CD4-positive, alpha-beta T cell treated with Interferon gamma for 1 hour (primary cell): ENCODE measurements at regions not wholly inside any gene's neighbourhood (a gene's known extent, or its start where the extent isn't known, plus 50 kb on each side); places are given as distances from the start of the nearest gene placed in this dataset.
A peak's percentile ranks its signal among the peaks of the same experiment; 100 is the strongest.

Experiments
- DNase-seq: peaks from one replicate; pipeline ENCODE4 v3.0.0-alpha.2; 2020

- no peak for DNase-seq
These were observed 738.1 kb upstream of the PRKX start for GRCh38 chrX:4451591-4451990.

- no peak for DNase-seq
These were observed 736.7 kb upstream of the PRKX start for GRCh38 chrX:4450177-4450576.

GRCh38 chrX:4435905-4436304 is 722.5 kb upstream of the PRKX start:
- DNase-seq = no peak

- DNase-seq = no peak
These were observed 684.0 kb upstream of the PRKX start for GRCh38 chrX:4397471-4397870.

DNA sequence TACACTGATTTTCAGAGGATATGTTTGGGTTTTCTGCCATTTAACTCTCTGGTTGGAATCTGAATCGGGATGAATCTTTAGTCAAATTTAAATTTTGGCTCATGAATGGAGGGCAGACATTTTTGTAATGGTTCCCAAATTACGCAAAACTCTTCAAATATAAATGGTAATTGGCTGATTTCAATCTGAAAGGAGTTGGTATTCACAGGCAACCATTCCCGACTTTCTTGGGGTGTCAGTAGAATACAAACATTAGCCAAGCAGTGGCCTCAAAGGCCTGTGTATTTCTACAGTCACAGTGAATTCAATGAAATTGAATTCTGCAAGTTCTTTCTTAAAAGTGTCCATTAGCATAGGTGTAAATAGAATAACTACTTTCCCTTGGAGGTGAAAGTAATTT is 668.8 kb upstream of the PRKX start:
- DNase-seq = no peak

GRCh38 chrX:4380710-4381109 is 667.3 kb upstream of the PRKX start:
- DNase-seq = no peak

DNA sequence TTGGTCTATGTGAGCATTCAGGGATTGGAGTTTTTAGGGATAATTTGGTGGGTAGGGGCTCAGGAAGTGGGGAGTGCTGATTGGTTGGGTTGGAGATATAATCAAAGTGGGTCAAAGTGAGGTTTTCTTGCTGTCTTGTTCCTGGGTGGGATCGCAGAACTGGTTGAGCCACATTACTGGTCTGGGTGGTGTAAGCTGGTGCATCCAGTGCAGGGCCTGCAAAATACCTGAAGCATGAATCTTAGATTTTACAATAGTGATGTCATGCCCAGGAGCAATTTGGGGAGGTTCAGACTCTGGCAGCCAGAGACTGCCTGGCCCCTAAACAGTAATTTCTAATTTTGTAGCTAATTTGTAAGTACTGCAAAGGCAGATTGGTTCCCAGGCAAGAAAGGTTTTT is 665.6 kb upstream of the PRKX start:
- DNase-seq = no peak

DNA sequence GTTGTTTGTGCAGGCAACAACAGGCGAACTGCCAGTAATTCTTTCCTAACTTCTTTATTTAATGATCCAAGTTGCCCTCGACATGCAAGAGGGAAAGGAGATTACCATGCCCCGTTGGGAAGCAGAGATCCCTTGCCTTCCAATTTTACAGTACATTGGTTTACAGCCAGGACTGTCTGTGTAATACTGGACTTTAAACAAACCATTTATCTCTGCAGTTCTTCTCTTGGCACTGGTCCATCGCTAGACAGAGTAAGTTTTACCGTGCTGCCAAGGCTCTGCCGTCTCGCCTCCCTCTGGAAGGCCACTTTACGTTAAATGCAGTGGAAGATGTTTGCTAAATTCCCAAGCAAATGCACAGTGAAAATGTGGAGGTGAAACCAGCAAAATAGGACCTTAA is 660.3 kb upstream of the PRKX start:
- DNase-seq = no peak

- DNase-seq = no peak
These were observed 645.1 kb upstream of the PRKX start for GRCh38 chrX:4358577-4358976.

GRCh38 chrX:4322916-4323315 is 609.5 kb upstream of the PRKX start:
- no peak for DNase-seq

DNA sequence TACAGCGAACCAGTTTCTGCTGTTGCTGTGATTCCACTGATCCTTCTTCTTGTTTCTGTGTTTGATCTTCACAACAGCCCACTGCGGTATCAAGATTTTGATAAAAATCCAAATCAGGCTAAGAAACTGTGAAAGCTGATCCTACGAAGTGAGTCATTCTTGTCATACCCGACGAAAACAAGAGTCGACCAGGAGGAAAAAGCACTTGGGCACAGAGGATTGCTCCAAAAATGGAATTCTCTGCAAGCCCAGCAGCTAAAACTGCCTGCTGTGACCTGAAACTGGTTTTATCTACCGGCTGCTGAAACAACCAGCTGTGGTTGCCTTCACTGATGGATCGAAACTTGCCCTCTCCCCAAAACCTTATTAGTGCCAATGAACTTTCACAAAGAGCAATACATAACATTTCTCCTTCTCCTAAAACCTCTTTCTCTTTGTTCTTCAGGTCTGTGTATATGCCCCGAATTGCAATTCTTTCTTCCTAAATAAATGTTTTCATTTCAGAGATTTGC is 607.0 kb upstream of the PRKX start:
- DNase-seq = no peak

DNA sequence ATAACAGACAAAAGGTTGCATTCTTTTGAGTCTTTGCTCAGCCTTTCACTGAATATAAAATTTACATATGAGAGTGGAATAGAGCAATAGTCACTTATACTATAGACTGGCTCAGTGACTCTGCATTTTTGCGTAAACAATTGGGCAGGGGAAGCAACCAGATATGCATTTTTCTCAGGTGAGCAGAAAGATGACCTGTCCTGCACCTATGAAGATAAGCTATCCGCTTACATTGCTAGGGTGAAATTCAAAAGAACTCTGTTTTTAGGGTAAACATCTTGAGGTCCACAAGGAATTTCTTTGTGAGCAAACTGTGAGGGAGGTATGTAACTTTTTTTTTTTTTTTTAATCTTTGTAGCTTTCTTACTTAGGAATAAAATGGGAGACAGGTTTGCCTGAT is 602.4 kb upstream of the PRKX start:
- no peak for DNase-seq

DNA sequence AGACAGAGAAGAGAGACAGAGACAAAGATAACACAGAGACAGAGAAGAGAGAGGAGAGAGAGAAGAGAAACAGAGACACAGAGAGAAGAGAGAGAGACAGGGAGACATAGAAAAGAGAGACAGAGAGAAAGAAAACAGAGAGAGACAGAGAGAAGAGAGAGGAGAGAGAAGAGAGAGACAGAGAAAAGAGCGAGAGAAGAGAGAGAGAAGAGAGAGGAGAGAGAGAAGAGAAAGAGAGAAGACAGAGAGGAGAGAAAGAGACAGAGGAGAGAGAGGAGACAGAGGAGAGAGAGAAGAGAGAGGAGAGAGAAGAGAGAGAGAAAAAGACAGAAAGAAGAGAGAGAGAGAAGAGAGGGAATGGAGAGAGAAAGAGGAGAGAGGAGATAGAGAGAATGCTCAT is 601.1 kb upstream of the PRKX start:
- DNase-seq = no peak

DNA sequence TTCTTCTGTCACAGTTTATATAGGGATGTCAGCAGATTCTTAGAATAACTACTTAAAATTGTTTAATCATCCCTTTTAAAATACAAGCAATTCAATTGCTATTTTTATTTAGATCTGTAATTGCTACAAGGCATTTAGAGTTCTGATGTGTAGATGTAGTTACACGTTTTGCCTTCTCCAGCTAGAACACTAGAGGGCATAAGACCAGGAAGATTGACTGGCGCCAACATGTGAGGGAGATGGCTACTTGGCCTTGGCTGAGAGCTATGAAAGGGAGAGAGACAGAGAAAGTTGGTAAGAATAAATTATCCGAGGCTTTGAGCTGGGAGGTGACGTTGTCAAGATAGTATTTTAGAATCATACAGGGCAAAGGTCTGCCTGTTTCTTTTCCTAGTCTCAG is 563.7 kb upstream of the PRKX start:
- DNase-seq = no peak

GRCh38 chrX:4268676-4269075 is 555.2 kb upstream of the PRKX start:
- no peak for DNase-seq

GRCh38 chrX:4265036-4265435 is 551.6 kb upstream of the PRKX start:
- DNase-seq = no peak

DNA sequence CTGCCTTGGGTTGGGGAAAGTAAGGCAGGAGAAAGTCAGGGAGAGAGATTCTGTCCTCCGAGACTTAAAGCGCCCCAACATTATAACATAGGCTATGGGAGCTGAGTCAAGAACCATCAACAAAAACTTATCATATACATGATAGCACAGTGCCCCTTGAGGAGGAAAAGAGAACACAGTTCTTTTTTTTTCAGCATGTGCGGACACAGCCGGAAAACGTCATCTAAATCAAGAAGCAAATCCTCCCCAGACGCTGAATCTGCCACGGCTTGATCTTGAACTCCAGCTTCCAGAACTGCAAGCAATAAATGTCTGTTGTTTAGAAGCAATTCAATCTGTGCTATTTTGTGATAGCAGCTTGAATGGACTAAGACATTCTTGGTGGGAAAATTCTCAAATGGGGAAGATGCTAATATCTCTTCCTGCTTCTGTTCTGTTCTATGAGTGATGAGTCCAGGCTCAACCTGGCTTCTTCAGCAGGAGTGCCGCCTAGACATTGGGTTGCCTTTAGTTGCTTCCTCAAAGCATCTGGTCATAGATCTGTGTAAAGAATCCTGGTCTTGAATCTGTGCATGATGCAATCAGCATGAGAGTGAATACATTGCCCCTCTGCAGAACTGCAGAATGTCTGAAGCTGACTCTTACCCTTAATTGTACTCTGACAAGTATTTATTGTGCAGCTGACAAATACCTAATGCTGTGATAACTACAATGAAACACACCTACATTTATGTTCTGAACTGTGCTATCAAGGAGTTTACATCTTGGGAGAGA is 549.8 kb upstream of the PRKX start:
- no peak for DNase-seq

- no peak for DNase-seq
These were observed 539.6 kb upstream of the PRKX start for GRCh38 chrX:4253092-4253491.

DNA sequence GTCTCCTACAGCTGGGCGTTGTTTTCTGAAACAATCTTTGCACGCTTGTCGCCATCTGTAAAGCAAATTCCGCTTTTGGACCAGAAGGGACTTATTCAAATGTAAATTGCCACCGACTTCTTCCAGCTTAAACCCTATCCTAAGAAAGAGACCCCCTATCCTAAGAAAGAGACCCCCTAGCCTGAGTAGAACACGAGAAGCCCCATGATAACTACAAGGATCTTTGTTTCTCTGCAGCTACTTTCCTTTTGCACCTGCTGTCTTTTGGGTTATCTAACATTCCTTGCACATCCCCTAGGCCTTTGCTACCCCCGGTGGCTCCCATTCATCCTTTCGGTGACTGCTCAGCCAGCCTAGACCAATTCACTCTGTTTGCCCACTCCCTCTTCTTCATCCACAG is 536.0 kb upstream of the PRKX start:
- DNase-seq = no peak

GRCh38 chrX:4243759-4244158 is 530.3 kb upstream of the PRKX start:
- no peak for DNase-seq

DNA sequence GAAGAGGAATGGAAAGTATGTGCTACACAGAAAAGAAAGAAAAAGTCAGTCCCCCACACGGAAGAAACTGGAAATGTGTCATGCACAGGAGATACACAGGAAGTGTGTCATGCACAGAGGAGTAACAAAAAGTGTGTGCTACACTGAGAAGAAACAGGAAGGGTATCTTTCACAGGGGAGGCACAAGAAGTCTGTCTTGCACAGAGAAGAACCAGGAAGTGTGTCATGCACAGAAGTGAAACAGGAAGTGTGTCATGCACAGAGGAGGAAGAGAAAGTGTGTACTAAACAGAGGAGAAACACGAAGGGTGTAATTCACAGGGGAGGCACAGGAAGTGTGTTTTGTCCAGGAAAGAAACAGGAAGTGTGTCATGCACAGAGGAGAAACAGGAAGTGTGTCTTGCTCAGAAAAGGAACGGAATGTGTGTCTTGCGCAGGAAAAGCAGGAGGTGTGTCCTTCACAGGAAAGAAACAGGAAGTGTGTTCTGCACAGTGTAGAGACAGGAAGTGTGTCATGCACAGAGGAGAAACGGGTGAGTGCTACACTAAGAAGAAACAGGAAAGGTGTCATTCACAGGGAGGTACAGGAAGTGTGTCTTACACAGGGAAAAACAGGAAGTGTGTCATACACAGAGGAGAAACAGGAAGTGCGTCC is 527.2 kb upstream of the PRKX start:
- peak; percentile 30 for DNase-seq

DNA sequence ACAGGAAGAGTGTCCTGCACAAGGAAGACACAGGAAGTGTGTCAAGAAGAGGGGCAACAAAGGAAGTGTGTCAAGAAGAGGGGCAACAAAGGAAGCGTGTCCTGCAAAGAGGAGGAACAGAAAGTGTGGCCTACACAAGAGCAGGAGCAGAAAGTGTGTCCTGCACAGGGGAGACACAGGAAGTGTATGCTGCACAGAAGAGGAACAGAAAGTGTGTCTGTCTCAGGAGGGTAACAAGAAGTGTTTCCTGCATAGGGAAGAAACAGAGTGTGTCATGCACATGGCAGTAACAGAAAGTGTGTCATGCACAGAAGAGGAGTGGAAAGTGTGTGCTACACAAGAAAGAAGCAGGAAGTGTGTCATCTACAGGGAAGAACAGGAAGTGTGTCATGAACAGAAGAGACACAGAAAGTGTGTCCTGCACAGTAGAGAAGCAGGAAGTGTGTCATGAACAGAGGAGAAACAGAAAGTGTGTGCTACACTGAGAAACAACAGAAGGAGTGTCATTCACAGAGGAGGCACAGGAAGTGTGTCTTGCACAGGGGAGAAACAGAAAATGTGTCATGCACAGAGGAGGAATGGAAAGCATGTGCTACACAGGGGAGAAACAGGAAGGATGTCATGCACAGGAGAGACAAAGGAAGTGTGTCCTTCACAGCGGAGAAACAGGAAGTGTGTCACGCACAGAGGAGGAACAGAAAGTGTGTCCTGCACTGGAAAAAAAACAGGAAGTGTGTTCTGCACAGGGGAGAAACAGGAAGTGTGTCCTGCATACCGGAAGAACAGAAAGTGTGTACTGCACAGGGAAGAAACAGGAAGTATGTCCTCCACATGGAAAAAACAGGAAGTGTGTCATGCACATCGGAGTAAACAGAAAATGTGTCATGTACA is 526.4 kb upstream of the PRKX start:
- DNase-seq = no peak

GRCh38 chrX:4238916-4239315 is 525.5 kb upstream of the PRKX start:
- no peak for DNase-seq

DNA sequence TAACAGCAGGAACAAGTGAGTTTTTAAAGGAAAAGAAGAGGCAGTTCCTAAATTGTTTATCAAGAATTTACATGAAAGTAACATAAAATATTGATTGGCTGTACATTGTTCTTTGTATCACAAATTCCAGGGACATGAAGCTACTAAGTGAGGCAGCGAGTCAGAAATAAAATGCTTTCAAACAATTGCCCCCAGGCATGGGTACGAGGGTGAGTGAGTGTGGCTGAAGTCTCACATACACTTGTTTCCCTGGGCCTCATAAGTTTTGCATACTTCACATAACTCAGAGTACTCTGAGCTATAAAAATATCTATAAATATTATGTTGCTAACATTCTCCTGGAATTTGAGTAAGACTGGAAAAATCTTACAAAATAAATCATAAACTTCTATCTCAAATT is 511.6 kb upstream of the PRKX start:
- DNase-seq = no peak
